Thyroid gland (tissue), 4 donors: ENCODE measurements at regions not wholly inside any gene's neighbourhood (a gene's known extent, or its start where the extent isn't known, plus 50 kb on each side); places are given as distances from the start of the nearest gene placed in this dataset.

Source experiments
- CTCF ChIP-seq, 6 experiments: fragments of 200-600 bp in 3 of 6; fragments of 450-650 bp in 3 of 6; sonication (generic) in 3 of 6; IDR thresholded peaks; one replicate each; pipeline ENCODE4 v1.5.1; 2016 to 2019; ENCODE audit warnings: antibody characterized with exemption in 6 of 6, mild to moderate bottlenecking in 2 of 6, inconsistent platforms in 1 of 6, moderate library complexity in 1 of 6
- POLR2A ChIP-seq, 2 donors: fragments of 450-650 bp; IDR thresholded peaks; one replicate each; pipeline ENCODE4 v1.6.1; 2017; ENCODE audit warnings: antibody characterized with exemption in 2 of 2, mild to moderate bottlenecking in 2 of 2, moderate library complexity in 1 of 2

DNA sequence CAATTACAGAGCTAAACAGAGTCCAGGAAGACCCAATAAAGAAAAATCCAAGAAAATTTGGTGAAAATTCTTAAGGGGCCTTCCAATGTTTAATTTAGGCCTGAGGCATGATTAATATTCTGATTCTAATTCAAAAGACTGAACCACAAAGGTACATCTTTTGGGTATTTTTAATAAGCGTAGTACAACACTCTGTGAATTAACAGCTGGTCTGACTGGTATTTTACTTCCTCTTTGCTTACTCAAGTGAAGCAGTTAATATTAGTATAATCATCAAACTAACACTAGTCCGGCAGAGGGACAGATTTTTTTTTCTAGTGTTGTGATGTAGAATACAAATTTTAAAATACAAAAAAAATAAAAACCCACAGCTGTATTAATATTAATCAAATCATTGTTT is 652.9 kb downstream of the NR4A2 start:
- TF ChIP-seq CTCF (IDR thresholded peaks at IDR 0.05) (no peak), POLR2A (IDR thresholded peaks at IDR 0.05) (no peak)
